ENCODE measurements at regions not wholly inside any gene's neighbourhood (a gene's known extent, or its start where the extent isn't known, plus 50 kb on each side); places are given as distances from the start of the nearest gene placed in this dataset.

- TF ChIP-seq ZFX (IDR thresholded peaks at IDR 0.05) (no peak), CTCF (conservative IDR thresholded peaks at IDR 0.05) (no peak)
These were observed 118.8 kb upstream of the PIEZO2 start for GRCh38 chr18:11268153-11268552.
